ENCODE measurements at regions not wholly inside any gene's neighbourhood (a gene's known extent, or its start where the extent isn't known, plus 50 kb on each side); places are given as distances from the start of the nearest gene placed in this dataset.
A peak's percentile ranks its signal among the peaks of the same experiment; 100 is the strongest.
"Not testable (repeated sequence)": the region's sequence is repeated elsewhere in the genome, so short reads cannot be mapped to it uniquely, and the experiment has no call there.

GRCh38 chr1:196007763-196008162 is 600.5 kb downstream of the KCNT2 start:
- Histone ChIP-seq H3K4me3 (no peak overlapping the region), H3K9me2 (ENCODE audit: insufficient read depth) (no peaks in the 10 kb centered on the region), H4K20me1 (ENCODE audit: insufficient read depth) (no peaks in the 10 kb centered on the region), H3K4me1 (replicated peaks; ENCODE audit: insufficient read depth) (peaks cover 13% of the 10 kb centered on the region), H3K27ac (no peak overlapping the region), H3K9me3 (ENCODE audit: insufficient read depth, low read depth) (no peaks in the 10 kb centered on the region), H3K36me3 (ENCODE audit: low read depth) (no peaks in the 10 kb centered on the region), H2AFZ (no peak overlapping the region), H3F3A (ENCODE audit: insufficient read depth, low read depth) (peaks cover 6% of the 10 kb centered on the region), H3K27me3 (ENCODE audit: insufficient read depth, low read depth) (no peaks in the 10 kb centered on the region), H3K79me2 (ENCODE audit: low read depth) (no peaks in the 10 kb centered on the region), H3K4me2 (no peak overlapping the region)
- POLR2A ChIA-PET (ENCODE audit: unreplicated experiment) = no interaction called here
- CTCF ChIA-PET = no interaction called here
- BruUV-seq (replicated peaks) = no TSS peak
- no peak for DNase-seq
- TF ChIP-seq EZH2 (IDR thresholded peaks at IDR 0.05; ENCODE audit: low read depth) (no peak), CTCF (conservative IDR thresholded peaks at IDR 0.05) (no peak)
- intact Hi-C loops (cut with micrococcal nuclease; ENCODE audit: unreplicated experiment) = no loop called here

GRCh38 chr1:196005426-196005825 is 602.8 kb downstream of the KCNT2 start:
- no peaks in the 10 kb centered on the region for H4K20me1 ChIP-seq (ENCODE audit: insufficient read depth)
- H3K36me3 ChIP-seq (ENCODE audit: low read depth) = no peaks in the 10 kb centered on the region
- H3K4me3 ChIP-seq = no peak overlapping the region
- no peak for DNase-seq
- ChIA-PET POLR2A (ENCODE audit: unreplicated experiment) (no interaction called here), CTCF (no interaction called here)
- peaks cover 25% of the 10 kb centered on the region for H3K4me1 ChIP-seq (replicated peaks; ENCODE audit: insufficient read depth)
- no peaks in the 10 kb centered on the region for H3K27me3 ChIP-seq (ENCODE audit: insufficient read depth, low read depth)
- H3K4me2 ChIP-seq = no peak overlapping the region
- peaks cover 8% of the 10 kb centered on the region for H3F3A ChIP-seq (ENCODE audit: insufficient read depth, low read depth)
- no peak overlapping the region for H2AFZ ChIP-seq
- H3K79me2 ChIP-seq (ENCODE audit: low read depth) = no peaks in the 10 kb centered on the region
- BruUV-seq (replicated peaks) = no TSS peak
- H3K9me3 ChIP-seq (ENCODE audit: insufficient read depth, low read depth) = peaks cover 4% of the 10 kb centered on the region; the same call in 1 of the 2 replicates
- TF ChIP-seq CTCF (conservative IDR thresholded peaks at IDR 0.05) = no peak
- TF ChIP-seq EZH2 (IDR thresholded peaks at IDR 0.05; ENCODE audit: low read depth) = no peak
- H3K9me2 ChIP-seq (ENCODE audit: insufficient read depth) = no peaks in the 10 kb centered on the region
- no peak overlapping the region for H3K27ac ChIP-seq
- intact Hi-C loops (cut with micrococcal nuclease; ENCODE audit: unreplicated experiment) = no loop called here

GRCh38 chr1:196004388-196004787 is 603.9 kb downstream of the KCNT2 start:
- H3K27me3 ChIP-seq (ENCODE audit: insufficient read depth, low read depth); intact Hi-C loops (cut with micrococcal nuclease; ENCODE audit: unreplicated experiment); DNase-seq; H3K36me3 ChIP-seq (ENCODE audit: low read depth); H2AFZ ChIP-seq; H3K9me2 ChIP-seq (ENCODE audit: insufficient read depth); H4K20me1 ChIP-seq (ENCODE audit: insufficient read depth); H3K79me2 ChIP-seq (ENCODE audit: low read depth); H3K4me3 ChIP-seq; H3K4me2 ChIP-seq; CTCF ChIA-PET; H3F3A ChIP-seq (ENCODE audit: insufficient read depth, low read depth); H3K27ac ChIP-seq; H3K9me3 ChIP-seq (ENCODE audit: insufficient read depth, low read depth); POLR2A ChIA-PET (ENCODE audit: unreplicated experiment); BruUV-seq (replicated peaks): not testable (repeated sequence)
- H3K4me1 ChIP-seq (replicated peaks; ENCODE audit: insufficient read depth) = peaks cover 25% of the 10 kb centered on the region

GRCh38 chr1:196002906-196003305 is 605.3 kb downstream of the KCNT2 start:
- peaks cover 8% of the 10 kb centered on the region for H3F3A ChIP-seq (ENCODE audit: insufficient read depth, low read depth)
- peak; percentile 42 to 97 for DNase-seq
- no peak overlapping the region; the same call in 1 of the 2 replicates for H3K4me3 ChIP-seq
- peaks cover 25% of the 10 kb centered on the region for H3K4me1 ChIP-seq (replicated peaks; ENCODE audit: insufficient read depth)
- no peaks in the 10 kb centered on the region for H3K79me2 ChIP-seq (ENCODE audit: low read depth)
- no peaks in the 10 kb centered on the region for H4K20me1 ChIP-seq (ENCODE audit: insufficient read depth)
- H3K9me3 ChIP-seq (ENCODE audit: insufficient read depth, low read depth) = peaks cover 4% of the 10 kb centered on the region; the same call in 1 of the 2 replicates
- H3K4me2 ChIP-seq = peak overlapping the region; percentile 45
- ChIA-PET POLR2A (ENCODE audit: unreplicated experiment) (interaction anchor here (0.5 kb wide), 1 partner anchor 74 kb away, joined by 5 read pairs; no protein-coding TSS in a partner anchor), CTCF (interaction anchor here (0.9 kb wide), 1 partner anchor 115 kb away, joined by 3 read pairs; no protein-coding TSS in a partner anchor)
- no peaks in the 10 kb centered on the region for H3K36me3 ChIP-seq (ENCODE audit: low read depth)
- H3K27me3 ChIP-seq (ENCODE audit: insufficient read depth, low read depth) = no peaks in the 10 kb centered on the region
- TF ChIP-seq CTCF (conservative IDR thresholded peaks at IDR 0.05) = no peak
- no TSS peak for BruUV-seq (replicated peaks)
- 0 out of 2 replicates have a peak overlapping the region, but pooled peaks have one; percentile 18 for H2AFZ ChIP-seq
- H3K27ac ChIP-seq = peak overlapping the region; percentile 50
- intact Hi-C loops (cut with micrococcal nuclease; ENCODE audit: unreplicated experiment) = no loop called here
- no peaks in the 10 kb centered on the region for H3K9me2 ChIP-seq (ENCODE audit: insufficient read depth)

GRCh38 chr1:196002296-196002695 is 605.9 kb downstream of the KCNT2 start:
- CTCF ChIA-PET = interaction anchor here (0.9 kb wide), 1 partner anchor 114 kb away, joined by 3 read pairs; no protein-coding TSS in a partner anchor
- H3K27me3 ChIP-seq (ENCODE audit: insufficient read depth, low read depth); POLR2A ChIA-PET (ENCODE audit: unreplicated experiment); H3K9me2 ChIP-seq (ENCODE audit: insufficient read depth); H3F3A ChIP-seq (ENCODE audit: insufficient read depth, low read depth); intact Hi-C loops (cut with micrococcal nuclease; ENCODE audit: unreplicated experiment); H3K9me3 ChIP-seq (ENCODE audit: insufficient read depth, low read depth); H4K20me1 ChIP-seq (ENCODE audit: insufficient read depth); BruUV-seq (replicated peaks); H3K36me3 ChIP-seq (ENCODE audit: low read depth); H3K79me2 ChIP-seq (ENCODE audit: low read depth); H3K4me3 ChIP-seq: not testable (repeated sequence)
- peak overlapping the region; percentile 45 for H3K4me2 ChIP-seq
- H3K27ac ChIP-seq = peak overlapping the region; percentile 50
- 0 out of 2 replicates have a peak overlapping the region, but pooled peaks have one; percentile 18 for H2AFZ ChIP-seq
- DNase-seq = peak; percentile 17 to 84
- H3K4me1 ChIP-seq (replicated peaks; ENCODE audit: insufficient read depth) = peaks cover 25% of the 10 kb centered on the region

Data from PC-9 (cell line).